NCI-H524 (cell line): ENCODE measurements at regions not wholly inside any gene's neighbourhood (a gene's known extent, or its start where the extent isn't known, plus 50 kb on each side); places are given as distances from the start of the nearest gene placed in this dataset.

Source experiments
- DNase-seq, 2 experiments: peaks; one replicate each; lab custom pipeline; 2025; lab: John Stamatoyannopoulos, UW

- no peak for DNase-seq
Measured at GRCh38 chr16:49078104-49078503, 203.5 kb downstream of the CBLN1 start.

- DNase-seq, result no peak
Measured at GRCh38 chr16:49075709-49076108, 205.9 kb downstream of the CBLN1 start.

DNA sequence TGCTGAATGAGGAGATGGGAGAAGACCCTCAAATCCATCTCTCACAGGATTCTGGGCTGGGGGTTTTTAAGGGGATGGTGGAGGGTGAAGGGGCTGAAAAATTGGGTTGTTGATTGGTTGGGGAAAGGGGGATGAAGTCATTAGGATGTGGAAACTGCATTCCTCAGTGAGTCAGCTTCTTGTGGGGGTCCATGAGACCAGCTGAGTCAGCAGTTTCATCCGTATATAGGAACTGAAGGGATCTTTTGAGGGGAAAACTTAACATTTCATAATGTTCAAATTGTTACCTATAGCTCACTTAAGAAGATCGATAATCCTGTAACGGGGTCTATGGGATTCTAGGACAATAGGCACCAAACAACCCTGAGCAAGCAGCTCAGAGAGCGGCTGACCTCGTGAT lies 213.4 kb downstream of the CBLN1 start:
- no peak for DNase-seq

DNA sequence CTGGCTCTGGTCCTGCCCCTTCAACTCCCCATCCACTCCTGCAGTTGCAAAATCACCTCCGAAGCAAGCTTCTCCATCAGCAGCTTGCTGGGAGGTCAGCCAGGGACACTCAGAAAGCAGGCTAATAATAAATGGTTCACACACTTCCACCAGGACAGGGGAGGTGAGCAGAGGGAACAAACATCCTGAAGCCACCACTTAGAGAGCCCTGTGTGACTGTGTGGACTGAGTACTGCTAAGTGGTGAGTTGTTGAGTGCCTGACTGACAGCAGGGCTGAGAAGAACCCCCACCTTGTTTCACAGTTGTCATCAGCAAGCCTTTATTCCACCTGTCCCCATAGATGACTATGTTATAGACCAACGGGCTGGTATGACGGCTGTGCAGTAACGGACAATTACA lies 213.9 kb downstream of the CBLN1 start:
- no peak for DNase-seq

DNA sequence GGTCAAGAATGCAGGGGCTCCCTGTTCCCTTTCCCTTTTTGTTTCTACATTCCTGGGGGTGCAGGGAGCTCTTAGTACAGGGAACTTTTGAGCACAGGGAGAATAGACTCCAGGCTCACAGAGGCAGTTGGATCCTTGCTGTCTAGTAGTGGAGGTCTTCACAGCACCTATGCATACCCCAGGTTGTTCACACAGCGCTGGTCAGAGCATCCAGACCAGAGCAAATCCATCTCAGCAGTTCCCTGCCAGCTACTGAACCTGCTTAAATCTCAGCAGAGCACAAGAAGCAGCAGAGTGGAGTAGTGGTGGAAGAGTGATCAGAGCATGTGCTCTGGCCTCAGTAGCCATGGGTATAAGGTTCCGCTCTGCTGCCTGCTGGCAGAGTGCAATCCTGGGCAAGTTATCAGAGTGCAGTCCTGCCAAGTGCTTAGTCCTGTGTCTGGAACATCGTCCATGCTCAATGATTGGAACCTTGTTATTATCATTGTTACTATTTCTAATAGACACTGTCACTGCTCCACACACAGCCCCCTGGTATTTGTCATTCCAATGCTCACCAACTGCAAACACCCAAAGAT lies 220.4 kb downstream of the CBLN1 start:
- no peak for DNase-seq

DNA sequence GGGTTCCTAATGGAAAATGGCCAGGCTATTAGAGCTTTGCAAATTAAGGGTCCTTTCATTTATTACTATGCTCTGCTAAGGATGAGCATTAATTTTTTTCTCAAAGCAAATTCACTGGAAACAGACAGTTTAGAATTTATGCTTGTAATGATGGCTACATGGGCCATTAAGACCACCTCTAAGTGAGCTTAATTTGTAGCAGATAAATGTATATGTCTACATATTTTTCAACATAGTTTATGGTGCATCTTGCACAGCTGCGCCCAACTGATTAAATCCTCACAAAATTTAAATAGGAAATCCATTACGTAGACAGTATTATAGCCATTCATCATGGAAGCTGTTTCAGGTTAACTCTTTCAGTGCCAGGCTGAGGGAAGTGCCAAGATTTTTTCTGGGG lies 220.9 kb downstream of the CBLN1 start:
- no peak for DNase-seq

GRCh38 chr16:49058382-49058781 lies 223.3 kb downstream of the CBLN1 start:
- no peak for DNase-seq

GRCh38 chr16:49057936-49058335 lies 223.7 kb downstream of the CBLN1 start:
- no peak for DNase-seq

GRCh38 chr16:49057391-49057790 lies 224.2 kb downstream of the CBLN1 start:
- DNase-seq, result no peak

- no peak for DNase-seq
Measured at GRCh38 chr16:49056546-49056945, 225.1 kb downstream of the CBLN1 start.

GRCh38 chr16:49055824-49056545 lies 225.7 kb downstream of the CBLN1 start:
- peak in 1 of 2 experiments; percentile 4 for DNase-seq

GRCh38 chr16:49055291-49055690 lies 226.3 kb downstream of the CBLN1 start:
- DNase-seq, result no peak

DNA sequence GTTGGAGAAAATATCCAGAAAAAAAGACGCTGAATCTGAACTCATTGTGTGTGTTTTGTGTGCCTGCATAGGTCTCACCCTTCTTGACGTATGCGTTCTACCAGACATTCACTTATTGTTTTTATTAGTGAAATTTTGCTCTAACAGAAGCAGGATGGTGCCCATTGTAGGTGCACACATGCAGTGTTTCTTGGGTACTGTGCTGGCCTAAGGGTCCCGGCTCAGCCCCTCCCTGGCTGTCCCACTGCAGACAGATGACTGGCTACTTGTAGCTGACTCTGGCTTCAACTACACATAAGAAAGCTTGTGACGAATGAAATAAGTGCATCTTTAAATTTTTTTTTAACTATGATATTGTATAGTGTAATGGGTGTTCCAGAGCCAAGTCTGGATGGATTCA lies 227.0 kb downstream of the CBLN1 start:
- DNase-seq, result no peak

GRCh38 chr16:49052846-49053245 lies 228.8 kb downstream of the CBLN1 start:
- DNase-seq, result no peak

DNA sequence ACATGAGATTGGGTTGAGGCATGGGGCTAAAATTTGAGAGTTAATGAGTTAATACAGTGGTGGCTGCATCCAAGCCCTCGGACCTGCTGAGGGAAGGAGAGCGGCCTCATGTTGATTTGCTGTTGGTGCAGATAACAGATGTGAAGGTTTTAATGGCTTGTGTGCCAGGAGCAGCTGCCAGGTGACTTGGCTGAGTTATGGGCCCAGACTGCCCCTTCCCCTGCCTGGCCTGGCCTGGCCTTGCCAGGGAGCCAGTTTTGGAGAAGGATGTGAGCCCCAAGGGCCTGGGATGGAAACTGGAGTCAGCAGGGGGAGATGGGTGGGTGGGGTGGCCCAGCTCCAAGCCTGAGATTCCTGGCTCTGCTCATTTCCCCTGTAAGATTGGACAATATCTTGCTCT lies 230.1 kb downstream of the CBLN1 start:
- peak in 1 of 2 experiments; percentile 48 for DNase-seq

- DNase-seq, result no peak
Measured at GRCh38 chr16:49050607-49051006, 231.0 kb downstream of the CBLN1 start.

GRCh38 chr16:49049644-49050043 lies 232.0 kb downstream of the CBLN1 start:
- DNase-seq, result no peak

DNA sequence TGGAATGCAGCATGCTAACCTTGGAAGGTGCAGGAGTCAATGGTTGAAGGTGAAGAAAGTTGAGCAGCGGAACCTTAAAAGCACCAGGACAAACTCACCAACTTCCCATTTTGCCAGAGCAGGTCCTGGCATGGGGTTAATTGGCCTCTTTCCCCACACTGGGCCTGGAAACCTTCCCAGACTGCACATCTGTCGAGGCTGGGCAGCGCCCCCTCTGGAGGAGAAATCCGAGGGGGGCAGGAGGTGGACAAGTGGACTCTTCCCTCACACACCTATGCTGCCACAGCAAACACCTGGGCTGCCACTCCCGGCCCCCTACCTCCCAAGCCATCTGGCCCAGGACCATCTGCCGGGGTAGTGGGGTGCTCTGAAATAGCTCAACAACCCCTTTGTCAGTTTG lies 232.4 kb downstream of the CBLN1 start:
- peak; percentile 4 to 50 for DNase-seq

DNA sequence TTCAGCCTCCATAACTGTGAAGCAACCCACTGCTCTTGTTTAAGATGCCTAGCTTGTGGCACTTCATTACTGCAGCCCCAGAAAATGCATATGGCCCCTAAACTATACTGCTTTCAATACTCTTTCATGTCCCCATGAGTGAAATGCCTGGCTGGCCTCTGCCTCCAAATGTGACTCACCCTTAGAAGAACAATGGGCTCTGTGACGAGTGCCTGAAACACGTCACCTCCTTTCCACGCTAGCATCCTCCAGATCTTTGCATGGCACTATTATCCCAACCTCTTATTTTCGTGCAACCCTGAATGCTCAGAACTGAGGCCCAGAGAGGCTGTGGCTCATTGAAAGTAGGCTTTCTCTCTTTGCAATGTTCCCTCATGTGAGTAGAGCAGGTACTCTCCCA lies 233.1 kb downstream of the CBLN1 start:
- no peak for DNase-seq

DNA sequence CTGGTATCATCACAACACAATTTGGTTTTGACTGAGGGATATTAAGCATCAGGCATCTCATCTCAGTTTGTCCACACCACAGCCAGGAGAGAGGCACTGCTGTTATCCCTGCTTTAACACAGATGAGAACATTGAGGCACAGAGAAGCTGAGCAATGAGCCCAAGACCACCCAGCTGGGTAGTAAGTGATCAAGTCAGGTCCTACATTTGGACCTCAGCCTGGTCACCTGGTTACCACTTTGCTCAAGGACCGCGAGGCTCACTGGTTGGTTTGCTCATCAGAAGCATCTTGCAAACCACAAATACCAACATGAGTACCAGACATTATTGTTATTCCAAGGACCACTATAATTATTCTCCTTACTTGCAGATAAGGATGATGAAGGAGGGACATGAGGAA lies 245.5 kb downstream of the CBLN1 start:
- no peak for DNase-seq

DNA sequence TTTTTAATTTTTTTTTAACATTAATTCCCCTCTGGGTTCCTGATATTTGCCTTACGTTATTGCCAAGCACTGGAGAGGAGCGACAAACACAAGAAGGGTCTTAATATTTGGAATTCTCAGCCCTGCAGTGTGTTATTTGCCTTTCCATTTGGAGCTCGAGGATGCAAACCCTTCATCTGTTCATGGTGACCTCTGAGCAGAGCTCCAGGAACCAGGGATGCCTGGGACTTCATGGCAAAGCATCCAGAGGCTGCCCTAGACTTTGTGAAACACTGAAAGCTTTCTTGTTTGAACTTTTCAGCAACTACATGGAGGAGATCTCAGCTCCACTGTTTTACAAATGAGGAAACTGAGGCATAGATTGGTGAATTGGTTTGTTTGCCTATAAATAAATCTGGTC lies 254.2 kb downstream of the CBLN1 start:
- DNase-seq, result no peak

GRCh38 chr16:49026566-49027181 lies 255.0 kb downstream of the CBLN1 start:
- DNase-seq, result no peak

- DNase-seq, result no peak
Measured at GRCh38 chr16:49024896-49025295, 256.7 kb downstream of the CBLN1 start.

DNA sequence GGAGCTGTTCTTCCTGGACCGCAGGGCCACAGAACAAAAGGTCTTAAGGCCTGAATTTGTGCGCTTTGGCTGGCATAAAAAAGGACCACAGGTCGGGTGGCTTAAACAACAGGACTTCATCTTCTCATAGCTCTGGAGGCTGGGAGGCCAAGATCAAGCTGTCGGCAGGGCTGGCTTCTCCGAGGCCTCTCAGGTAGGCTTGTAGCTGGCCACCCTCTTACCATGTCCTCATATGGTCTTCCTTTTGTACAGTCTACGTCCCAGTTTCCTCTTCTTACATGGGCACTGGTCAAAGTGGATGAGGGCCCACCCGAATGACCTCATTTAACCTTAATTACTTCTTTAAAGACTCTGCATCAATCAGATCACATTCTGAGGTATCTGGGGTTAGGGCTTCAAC lies 257.6 kb downstream of the CBLN1 start:
- no peak for DNase-seq
